Neural progenitor cell (in vitro differentiated cells): ENCODE measurements at regions not wholly inside any gene's neighbourhood (a gene's known extent, or its start where the extent isn't known, plus 50 kb on each side); places are given as distances from the start of the nearest gene placed in this dataset.

Experiments
- DNase-seq: peaks from one replicate; pipeline ENCODE4 v3.0.0-alpha.2; 2016; ENCODE audit warnings: low spot score
- H2AFZ ChIP-seq: fragments of 200-600 bp; sonication (generic); replicated peaks from 2 replicates; pipeline ENCODE4 v1.6.1; 2016; ENCODE audit warnings: antibody characterized with exemption
- H3F3A ChIP-seq: fragments of 200-600 bp; sonication (generic); 2 replicates; pipeline ENCODE4 v1.6.1; 2016; ENCODE audit warnings: antibody characterized with exemption, low read depth
- H3K27ac ChIP-seq: fragments of 200-600 bp; sonication (generic); 2 replicates; pipeline ENCODE4 v1.5.1; 2016; ENCODE audit warnings: mild to moderate bottlenecking
- H3K27me3 ChIP-seq: fragments of 200-600 bp; sonication (generic); 2 replicates; pipeline ENCODE4 v1.6.1; 2016; ENCODE audit warnings: mild to moderate bottlenecking, moderate library complexity
- H3K36me3 ChIP-seq: fragments of 200-600 bp; sonication (generic); 2 replicates; pipeline ENCODE4 v1.5.1; 2016
- H3K4me1 ChIP-seq: fragments of 200-600 bp; sonication (generic); 2 replicates; pipeline ENCODE4 v1.6.1; 2016; ENCODE audit warnings: mixed run types
- H3K4me2 ChIP-seq: fragments of 200-600 bp; sonication (generic); 2 replicates; pipeline ENCODE4 v1.6.1; 2016
- H3K4me3 ChIP-seq: fragments of 200-600 bp; sonication (generic); 2 replicates; pipeline ENCODE4 v1.5.1; 2016
- H3K79me2 ChIP-seq: fragments of 200-600 bp; sonication (generic); 2 replicates; pipeline ENCODE4 v1.6.1; 2016; ENCODE audit warnings: low read depth
- H3K9ac ChIP-seq: fragments of 200-600 bp; sonication (generic); 2 replicates; pipeline ENCODE4 v1.6.1; 2016
- H3K9me3 ChIP-seq: fragments of 200-600 bp; sonication (generic); 2 replicates; pipeline ENCODE4 v1.5.1; 2016; ENCODE audit warnings: low read depth
- H4K20me1 ChIP-seq: fragments of 200-600 bp; sonication (generic); 2 replicates; pipeline ENCODE4 v1.6.1; 2016; ENCODE audit warnings: low read depth
- H3K27ac Mint-ChIP-seq: 3 replicates; pipeline ENCODE4 v1.8.0; 2021; ENCODE audit warnings: mixed read lengths
- H3K27me3 Mint-ChIP-seq: 2 replicates; pipeline ENCODE4 v1.8.0; 2022; ENCODE audit warnings: low read depth, mild to moderate bottlenecking, inconsistent platforms, moderate library complexity, mixed read lengths; ENCODE audit not compliant: insufficient read depth
- H3K36me3 Mint-ChIP-seq: 3 replicates; pipeline ENCODE4 v1.8.0; 2021; ENCODE audit warnings: mixed read lengths
- H3K4me1 Mint-ChIP-seq: 3 replicates; pipeline ENCODE4 v1.8.0; 2021; ENCODE audit warnings: mixed read lengths
- H3K4me3 Mint-ChIP-seq: 3 replicates; pipeline ENCODE4 v1.8.0; 2021; ENCODE audit warnings: mild to moderate bottlenecking, moderate library complexity, mixed read lengths
- H3K9me3 Mint-ChIP-seq: 3 replicates; pipeline ENCODE4 v1.8.0; 2020; ENCODE audit warnings: mixed read lengths
- EZH2 ChIP-seq: fragments of 200-600 bp; sonication (generic); IDR thresholded peaks from 2 replicates; pipeline ENCODE4 v1.6.1; 2017; ENCODE audit warnings: antibody characterized with exemption, mild to moderate bottlenecking, moderate library complexity
- EZH2phosphoT487 ChIP-seq: fragments of 200-600 bp; sonication (generic); IDR thresholded peaks from 2 replicates; pipeline ENCODE4 v1.6.1; 2017; ENCODE audit warnings: antibody characterized with exemption
- TF ChIP-seq, protein P1 (sequence below): fragments of 200-600 bp; sonication (generic); IDR thresholded peaks from 2 replicates; pipeline ENCODE4 v1.5.1; 2017; ENCODE audit warnings: antibody characterized with exemption, mild to moderate bottlenecking

DNA sequence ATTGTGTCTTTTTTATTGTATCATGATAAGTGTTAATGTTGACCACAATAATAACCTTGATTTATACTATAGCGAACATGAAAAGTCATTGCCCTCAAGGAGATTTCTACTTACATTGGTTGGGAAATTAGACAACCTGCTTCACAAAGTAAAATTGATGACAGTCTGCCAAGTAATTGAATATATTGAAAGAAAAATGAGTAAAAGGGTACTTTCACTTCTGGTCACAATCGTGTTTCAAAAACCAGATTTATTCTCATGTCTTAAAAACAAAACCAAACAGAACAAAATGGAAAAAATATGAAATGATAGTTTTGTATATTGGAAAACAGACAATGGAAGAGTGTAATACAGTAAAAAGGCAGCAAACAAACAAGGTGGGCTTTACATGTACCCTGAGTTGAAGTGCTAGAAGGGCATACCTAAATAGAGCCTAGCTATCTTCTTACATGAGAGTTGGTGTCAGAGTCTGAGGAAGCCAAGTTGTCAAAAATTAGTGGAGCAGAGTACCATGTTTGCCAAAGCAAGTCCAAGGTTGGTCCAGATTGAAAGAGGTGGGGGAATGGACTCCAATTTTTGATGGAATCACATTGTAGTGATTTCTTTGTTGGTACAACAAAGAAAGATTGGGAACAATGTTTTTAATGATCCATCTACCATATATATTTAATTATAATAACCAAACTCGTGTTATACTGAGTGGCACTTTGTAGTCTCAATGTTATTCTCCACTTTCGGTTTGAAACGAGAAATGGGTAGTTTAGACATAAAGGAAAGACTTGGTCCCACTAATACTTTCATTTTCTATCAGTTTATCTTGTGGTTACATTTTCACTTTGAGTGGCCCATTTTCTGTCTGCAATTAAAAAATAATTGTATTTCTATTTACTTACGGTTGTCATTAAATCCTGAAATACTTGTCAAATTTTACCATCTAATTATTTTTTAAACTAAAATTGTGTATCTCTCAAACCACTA is 775.6 kb downstream of the STIM2 start:
- H3F3A ChIP-seq = no peaks in the 10 kb centered on the region
- H3K9me3 Mint-ChIP-seq = no peaks in the 10 kb centered on the region
- no peaks in the 10 kb centered on the region for H3K36me3 ChIP-seq
- H3K4me2 ChIP-seq = no peak overlapping the region
- H3K79me2 ChIP-seq = no peaks in the 10 kb centered on the region
- no peak overlapping the region for H2AFZ ChIP-seq
- H3K4me1 Mint-ChIP-seq = no peaks in the 10 kb centered on the region
- H3K27me3 Mint-ChIP-seq = no peaks in the 10 kb centered on the region
- H3K9ac ChIP-seq = no peak overlapping the region
- TF ChIP-seq EZH2 (no peak), EZH2phosphoT487 (no peak)
- TF ChIP-seq, protein P1, sequence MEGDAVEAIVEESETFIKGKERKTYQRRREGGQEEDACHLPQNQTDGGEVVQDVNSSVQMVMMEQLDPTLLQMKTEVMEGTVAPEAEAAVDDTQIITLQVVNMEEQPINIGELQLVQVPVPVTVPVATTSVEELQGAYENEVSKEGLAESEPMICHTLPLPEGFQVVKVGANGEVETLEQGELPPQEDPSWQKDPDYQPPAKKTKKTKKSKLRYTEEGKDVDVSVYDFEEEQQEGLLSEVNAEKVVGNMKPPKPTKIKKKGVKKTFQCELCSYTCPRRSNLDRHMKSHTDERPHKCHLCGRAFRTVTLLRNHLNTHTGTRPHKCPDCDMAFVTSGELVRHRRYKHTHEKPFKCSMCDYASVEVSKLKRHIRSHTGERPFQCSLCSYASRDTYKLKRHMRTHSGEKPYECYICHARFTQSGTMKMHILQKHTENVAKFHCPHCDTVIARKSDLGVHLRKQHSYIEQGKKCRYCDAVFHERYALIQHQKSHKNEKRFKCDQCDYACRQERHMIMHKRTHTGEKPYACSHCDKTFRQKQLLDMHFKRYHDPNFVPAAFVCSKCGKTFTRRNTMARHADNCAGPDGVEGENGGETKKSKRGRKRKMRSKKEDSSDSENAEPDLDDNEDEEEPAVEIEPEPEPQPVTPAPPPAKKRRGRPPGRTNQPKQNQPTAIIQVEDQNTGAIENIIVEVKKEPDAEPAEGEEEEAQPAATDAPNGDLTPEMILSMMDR = no peak
- H3K36me3 Mint-ChIP-seq = no peaks in the 10 kb centered on the region
- no peak overlapping the region for H3K4me3 ChIP-seq
- no peaks in the 10 kb centered on the region for H3K4me1 ChIP-seq
- no peak overlapping the region for H3K27ac Mint-ChIP-seq
- no peak overlapping the region for H3K27ac ChIP-seq
- no peaks in the 10 kb centered on the region for H4K20me1 ChIP-seq
- H3K4me3 Mint-ChIP-seq = no peak overlapping the region
- no peaks in the 10 kb centered on the region for H3K27me3 ChIP-seq
- no peak for DNase-seq
- no peaks in the 10 kb centered on the region for H3K9me3 ChIP-seq

DNA sequence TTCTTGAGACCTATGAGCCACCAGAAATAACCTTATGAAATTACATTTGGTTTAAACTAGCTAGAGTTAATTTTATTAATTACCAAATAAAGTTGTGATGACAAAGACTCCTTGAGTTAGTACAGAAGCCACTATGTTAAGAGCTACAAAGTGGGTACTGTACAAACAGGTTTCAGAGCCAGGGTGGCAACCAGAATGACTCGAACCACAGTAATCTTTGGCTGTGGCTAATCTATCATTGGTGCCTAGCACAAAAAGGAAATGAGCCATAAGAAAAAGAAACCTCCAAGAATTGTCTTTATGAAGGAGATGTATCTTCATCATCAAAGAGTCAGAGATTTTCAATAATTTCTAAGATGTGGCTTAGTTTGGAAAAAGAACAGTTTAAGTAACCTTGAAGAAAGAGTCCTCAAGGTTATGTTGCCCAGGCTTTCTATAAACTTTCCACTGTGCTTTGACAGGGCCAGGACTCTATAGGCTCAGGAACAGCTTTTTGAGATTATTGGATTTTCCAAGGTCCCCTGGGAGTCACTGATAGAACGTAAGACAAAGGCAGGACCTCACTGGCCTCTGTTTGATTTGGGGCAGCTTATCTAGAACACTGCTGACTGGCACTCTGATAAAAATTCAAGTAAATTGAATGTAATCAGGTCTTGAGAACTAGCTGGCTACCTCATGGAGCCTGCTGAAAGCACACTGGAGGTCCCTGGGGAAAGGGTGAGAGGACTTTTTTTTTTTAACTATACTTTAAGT is 777.7 kb downstream of the STIM2 start:
- no peak for TF ChIP-seq EZH2phosphoT487
- Histone ChIP-seq H2AFZ (no peak overlapping the region), H3F3A (no peaks in the 10 kb centered on the region), H4K20me1 (no peaks in the 10 kb centered on the region), H3K9ac (no peak overlapping the region), H3K27ac (no peak overlapping the region), H3K9me3 (no peaks in the 10 kb centered on the region), H3K4me2 (no peak overlapping the region), H3K79me2 (no peaks in the 10 kb centered on the region), H3K4me1 (no peaks in the 10 kb centered on the region), H3K4me3 (no peak overlapping the region), H3K27me3 (no peaks in the 10 kb centered on the region), H3K36me3 (no peaks in the 10 kb centered on the region)
- Mint-ChIP-seq H3K4me1 (no peaks in the 10 kb centered on the region), H3K27me3 (no peaks in the 10 kb centered on the region), H3K36me3 (no peaks in the 10 kb centered on the region), H3K27ac (no peak overlapping the region), H3K9me3 (no peaks in the 10 kb centered on the region), H3K4me3 (no peak overlapping the region)
- no peak for DNase-seq

DNA sequence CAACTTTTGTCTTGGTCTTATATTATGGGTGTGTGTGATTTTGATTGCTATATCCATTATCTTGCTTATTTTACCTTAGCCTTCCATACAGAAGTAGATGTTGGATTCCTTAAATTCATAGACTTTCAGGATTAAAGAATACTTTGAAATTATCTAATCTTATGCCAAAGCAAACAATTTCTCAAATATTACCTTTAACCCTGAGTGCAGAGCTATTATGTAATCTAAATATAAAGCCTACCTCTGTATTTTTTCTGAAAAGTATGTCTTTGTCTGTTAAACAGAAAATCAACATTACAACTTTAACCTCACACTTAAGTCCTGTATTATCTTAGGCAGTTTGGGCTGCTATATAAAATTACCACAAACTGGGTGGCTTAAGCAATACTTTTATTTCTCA is 782.5 kb downstream of the STIM2 start:
- Mint-ChIP-seq H3K4me1 (no peaks in the 10 kb centered on the region), H3K36me3 (no peaks in the 10 kb centered on the region), H3K4me3 (no peak overlapping the region), H3K27ac (no peak overlapping the region), H3K9me3 (no peaks in the 10 kb centered on the region), H3K27me3 (no peaks in the 10 kb centered on the region)
- no peaks in the 10 kb centered on the region for H3K4me1 ChIP-seq
- DNase-seq = no peak
- H3K27me3 ChIP-seq = no peaks in the 10 kb centered on the region
- no peak overlapping the region for H2AFZ ChIP-seq
- no peaks in the 10 kb centered on the region for H3K9me3 ChIP-seq
- H3K4me3 ChIP-seq = no peak overlapping the region
- H3K79me2 ChIP-seq = no peaks in the 10 kb centered on the region
- no peaks in the 10 kb centered on the region for H4K20me1 ChIP-seq
- no peak overlapping the region for H3K4me2 ChIP-seq
- H3K9ac ChIP-seq = no peak overlapping the region
- H3F3A ChIP-seq = no peaks in the 10 kb centered on the region
- no peak overlapping the region for H3K27ac ChIP-seq
- TF ChIP-seq EZH2 (no peak), EZH2phosphoT487 (no peak)
- TF ChIP-seq, protein P1 = no peak
- no peaks in the 10 kb centered on the region for H3K36me3 ChIP-seq
